Chondrocyte (in vitro differentiated cells): ENCODE measurements at regions not wholly inside any gene's neighbourhood (a gene's known extent, or its start where the extent isn't known, plus 50 kb on each side); places are given as distances from the start of the nearest gene placed in this dataset.
"Not testable (repeated sequence)": the region's sequence is repeated elsewhere in the genome, so short reads cannot be mapped to it uniquely, and the experiment has no call there.

Experiments
- DNase-seq: peaks from one replicate; pipeline ENCODE4 v3.0.0; 2021; ENCODE audit warnings: mixed read lengths, low spot score
- H3K27ac Mint-ChIP-seq: one replicate; pipeline ENCODE4 v1.8.0; 2021; ENCODE audit warnings: mild to moderate bottlenecking, moderate library complexity, mixed read lengths; ENCODE audit not compliant: unreplicated experiment
- H3K27me3 Mint-ChIP-seq: 2 replicates; pipeline ENCODE4 v1.8.0; 2021; ENCODE audit warnings: low read depth, mixed read lengths
- H3K36me3 Mint-ChIP-seq: 2 replicates; pipeline ENCODE4 v1.8.0; 2021; ENCODE audit warnings: low read depth, mixed read lengths
- H3K4me1 Mint-ChIP-seq: 2 replicates; pipeline ENCODE4 v1.8.0; 2021; ENCODE audit warnings: low read depth, mild to moderate bottlenecking, mixed read lengths
- H3K4me3 Mint-ChIP-seq: one replicate; pipeline ENCODE4 v1.8.0; 2021; ENCODE audit warnings: mild to moderate bottlenecking, moderate library complexity, mixed read lengths; ENCODE audit not compliant: unreplicated experiment
- H3K9me3 Mint-ChIP-seq: 2 replicates; pipeline ENCODE4 v1.8.0; 2021; ENCODE audit warnings: low read depth, mixed read lengths
- CTCF ChIP-seq: fragments of 200-600 bp; sonication (generic); IDR thresholded peaks from 2 replicates; pipeline ENCODE4 v1.5.0; 2021; ENCODE audit warnings: antibody characterized with exemption, mild to moderate bottlenecking, moderate library complexity

DNA sequence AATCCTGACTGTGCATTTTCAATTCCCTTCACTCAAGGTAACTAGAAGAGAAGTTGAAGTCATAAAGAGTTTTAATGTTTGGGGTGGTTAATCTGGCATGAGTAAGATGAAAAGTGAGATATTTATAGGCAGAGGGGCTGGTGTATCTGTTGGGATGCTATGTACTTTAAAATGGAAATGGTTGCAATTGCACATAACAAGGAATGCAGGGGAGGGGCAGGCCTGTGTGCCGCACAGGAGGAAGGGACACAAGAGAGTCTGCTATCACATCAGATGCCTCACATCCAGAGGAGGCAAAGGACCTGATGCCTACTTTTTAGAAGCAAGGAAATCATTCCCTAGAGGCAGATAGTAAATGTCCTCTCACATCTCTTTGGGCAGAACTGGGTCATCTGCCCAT is 55.5 kb upstream of the OSMR start:
- no peak overlapping the region for H3K4me3 Mint-ChIP-seq
- peaks cover 6% of the 10 kb centered on the region for H3K4me1 Mint-ChIP-seq
- no peak for TF ChIP-seq CTCF
- H3K27ac Mint-ChIP-seq = no peak overlapping the region
- H3K27me3 Mint-ChIP-seq = peaks cover 5% of the 10 kb centered on the region
- peaks cover 8% of the 10 kb centered on the region for H3K9me3 Mint-ChIP-seq
- no peak for DNase-seq
- peaks cover 1% of the 10 kb centered on the region for H3K36me3 Mint-ChIP-seq

DNA sequence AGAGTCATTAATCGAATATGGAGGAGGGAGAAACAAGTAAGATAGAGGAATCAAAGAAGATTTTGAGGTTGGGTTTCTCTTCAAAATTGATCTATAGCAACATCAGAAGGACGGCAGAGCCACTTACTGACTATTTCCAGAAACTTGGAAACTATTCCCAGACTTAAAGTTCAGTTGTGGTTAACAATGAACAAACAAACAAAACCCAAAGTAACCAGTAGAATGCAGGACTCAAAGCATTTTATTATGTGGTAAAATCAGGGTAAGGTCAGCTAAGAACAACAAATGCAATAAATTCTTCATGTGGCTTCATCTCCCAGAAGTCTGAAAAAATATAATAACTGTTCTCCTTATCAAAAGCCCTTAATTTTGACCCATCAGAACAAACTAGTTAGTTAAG is 54.9 kb upstream of the OSMR start:
- Mint-ChIP-seq H3K4me1 (peaks cover 6% of the 10 kb centered on the region), H3K36me3 (peaks cover 1% of the 10 kb centered on the region), H3K27me3 (peaks cover 6% of the 10 kb centered on the region), H3K9me3 (peaks cover 4% of the 10 kb centered on the region), H3K27ac (no peak overlapping the region), H3K4me3 (no peak overlapping the region)
- no peak for TF ChIP-seq CTCF
- no peak for DNase-seq

- Mint-ChIP-seq H3K9me3 (no peaks in the 10 kb centered on the region), H3K27ac (no peak overlapping the region), H3K4me3 (no peak overlapping the region), H3K27me3 (peaks cover 6% of the 10 kb centered on the region), H3K4me1 (peaks cover 6% of the 10 kb centered on the region), H3K36me3 (peaks cover 1% of the 10 kb centered on the region)
- TF ChIP-seq CTCF = no peak
- DNase-seq = no peak
These were observed 52.7 kb upstream of the OSMR start for GRCh38 chr5:38793099-38793498.

- not testable (repeated sequence) for DNase-seq, H3K36me3 Mint-ChIP-seq, H3K4me1 Mint-ChIP-seq, H3K9me3 Mint-ChIP-seq, H3K27ac Mint-ChIP-seq, H3K27me3 Mint-ChIP-seq, H3K4me3 Mint-ChIP-seq
These were observed 51.8 kb upstream of the OSMR start for GRCh38 chr5:38794037-38794436.

- peaks cover 1% of the 10 kb centered on the region for H3K36me3 Mint-ChIP-seq
- DNase-seq = no peak
- H3K27me3 Mint-ChIP-seq = peaks cover 6% of the 10 kb centered on the region
- no peak overlapping the region for H3K4me3 Mint-ChIP-seq
- no peaks in the 10 kb centered on the region for H3K9me3 Mint-ChIP-seq
- no peak overlapping the region for H3K27ac Mint-ChIP-seq
- peaks cover 6% of the 10 kb centered on the region for H3K4me1 Mint-ChIP-seq
- TF ChIP-seq CTCF = no peak
These were observed 50.8 kb upstream of the OSMR start for GRCh38 chr5:38794986-38795385.

GRCh38 chr5:38795986-38796741 is 49.6 kb upstream of the OSMR start:
- DNase-seq = no peak
- TF ChIP-seq CTCF = no peak
- no peak overlapping the region for H3K4me3 Mint-ChIP-seq
- peaks cover 1% of the 10 kb centered on the region for H3K36me3 Mint-ChIP-seq
- H3K4me1 Mint-ChIP-seq = peaks cover under 1% of the 10 kb centered on the region
- no peaks in the 10 kb centered on the region for H3K9me3 Mint-ChIP-seq
- peaks cover 3% of the 10 kb centered on the region for H3K27me3 Mint-ChIP-seq
- H3K27ac Mint-ChIP-seq = no peak overlapping the region
